ENCODE measurements at regions not wholly inside any gene's neighbourhood (a gene's known extent, or its start where the extent isn't known, plus 50 kb on each side); places are given as distances from the start of the nearest gene placed in this dataset.
A peak's percentile ranks its signal among the peaks of the same experiment; 100 is the strongest.

DNA sequence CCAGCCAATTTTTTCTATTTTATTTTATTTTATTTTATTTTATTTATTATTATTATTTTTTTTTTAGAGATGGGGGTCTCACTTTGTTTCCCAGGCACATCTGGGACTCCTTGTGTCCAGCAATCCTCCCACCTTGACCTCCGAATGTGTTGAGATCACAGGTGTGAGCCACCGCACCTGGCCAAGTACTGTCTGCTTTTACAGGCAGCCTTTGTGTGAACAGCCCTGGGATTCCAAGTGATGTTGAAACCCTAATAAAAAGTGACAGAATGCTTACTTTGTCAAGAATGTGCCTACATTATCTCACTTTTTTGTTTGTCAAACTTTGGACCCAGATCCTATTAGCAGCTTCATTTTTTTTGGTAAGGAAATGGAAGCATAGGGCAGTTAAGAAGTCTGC, 220.1 kb upstream of the EDNRB start:
- Mint-ChIP-seq H3K9me3 (ENCODE audit: unreplicated experiment) (peaks cover 4% of the 10 kb centered on the region), H3K4me3 (ENCODE audit: unreplicated experiment) (no peak overlapping the region), H3K27ac (ENCODE audit: unreplicated experiment) (peak overlapping the region; percentile 48), H3K4me1 (ENCODE audit: low read depth, unreplicated experiment) (peaks cover 18% of the 10 kb centered on the region), H3K27me3 (ENCODE audit: insufficient read depth, unreplicated experiment) (no peaks in the 10 kb centered on the region), H3K36me3 (ENCODE audit: insufficient read depth, unreplicated experiment) (no peaks in the 10 kb centered on the region)
- Histone ChIP-seq H3K9me3 (peaks cover 3% of the 10 kb centered on the region; the same call in 1 of the 2 replicates), H3K4me1 (peaks cover 23% of the 10 kb centered on the region), H3K4me3 (ENCODE audit: low read depth, low read length) (no peak overlapping the region), H3K27me3 (replicated peaks; ENCODE audit: control insufficient read depth, insufficient read depth, low read length) (no peaks in the 10 kb centered on the region), H3K36me3 (ENCODE audit: control insufficient read depth, insufficient read depth, low read length) (no peaks in the 10 kb centered on the region)
- ChIA-PET POLR2A (no interaction called here), CTCF (interaction anchor here (1.4 to 1.5 kb wide), 2 partner anchors 9 to 102 kb away, joined by 4 read pairs; no protein-coding TSS in a partner anchor)
- peak; percentile 78 to 83 for DNase-seq
- TF ChIP-seq, protein P1, sequence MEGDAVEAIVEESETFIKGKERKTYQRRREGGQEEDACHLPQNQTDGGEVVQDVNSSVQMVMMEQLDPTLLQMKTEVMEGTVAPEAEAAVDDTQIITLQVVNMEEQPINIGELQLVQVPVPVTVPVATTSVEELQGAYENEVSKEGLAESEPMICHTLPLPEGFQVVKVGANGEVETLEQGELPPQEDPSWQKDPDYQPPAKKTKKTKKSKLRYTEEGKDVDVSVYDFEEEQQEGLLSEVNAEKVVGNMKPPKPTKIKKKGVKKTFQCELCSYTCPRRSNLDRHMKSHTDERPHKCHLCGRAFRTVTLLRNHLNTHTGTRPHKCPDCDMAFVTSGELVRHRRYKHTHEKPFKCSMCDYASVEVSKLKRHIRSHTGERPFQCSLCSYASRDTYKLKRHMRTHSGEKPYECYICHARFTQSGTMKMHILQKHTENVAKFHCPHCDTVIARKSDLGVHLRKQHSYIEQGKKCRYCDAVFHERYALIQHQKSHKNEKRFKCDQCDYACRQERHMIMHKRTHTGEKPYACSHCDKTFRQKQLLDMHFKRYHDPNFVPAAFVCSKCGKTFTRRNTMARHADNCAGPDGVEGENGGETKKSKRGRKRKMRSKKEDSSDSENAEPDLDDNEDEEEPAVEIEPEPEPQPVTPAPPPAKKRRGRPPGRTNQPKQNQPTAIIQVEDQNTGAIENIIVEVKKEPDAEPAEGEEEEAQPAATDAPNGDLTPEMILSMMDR (IDR thresholded peaks at IDR 0.05; ENCODE audit: insufficient read depth in 1 of 2, low read depth in 1 of 2, low read length in 1 of 2, severe bottlenecking in 1 of 2, unreplicated experiment in 1 of 2), result no peak
- no TSS peak for BruUV-seq (replicated peaks)
- intact Hi-C loops (cut with micrococcal nuclease; ENCODE audit: unreplicated experiment), result loop anchor here (2.0 to 10.0 kb wide), 4 partner anchors 54 to 616 kb away; no protein-coding TSS in a partner anchor

DNA sequence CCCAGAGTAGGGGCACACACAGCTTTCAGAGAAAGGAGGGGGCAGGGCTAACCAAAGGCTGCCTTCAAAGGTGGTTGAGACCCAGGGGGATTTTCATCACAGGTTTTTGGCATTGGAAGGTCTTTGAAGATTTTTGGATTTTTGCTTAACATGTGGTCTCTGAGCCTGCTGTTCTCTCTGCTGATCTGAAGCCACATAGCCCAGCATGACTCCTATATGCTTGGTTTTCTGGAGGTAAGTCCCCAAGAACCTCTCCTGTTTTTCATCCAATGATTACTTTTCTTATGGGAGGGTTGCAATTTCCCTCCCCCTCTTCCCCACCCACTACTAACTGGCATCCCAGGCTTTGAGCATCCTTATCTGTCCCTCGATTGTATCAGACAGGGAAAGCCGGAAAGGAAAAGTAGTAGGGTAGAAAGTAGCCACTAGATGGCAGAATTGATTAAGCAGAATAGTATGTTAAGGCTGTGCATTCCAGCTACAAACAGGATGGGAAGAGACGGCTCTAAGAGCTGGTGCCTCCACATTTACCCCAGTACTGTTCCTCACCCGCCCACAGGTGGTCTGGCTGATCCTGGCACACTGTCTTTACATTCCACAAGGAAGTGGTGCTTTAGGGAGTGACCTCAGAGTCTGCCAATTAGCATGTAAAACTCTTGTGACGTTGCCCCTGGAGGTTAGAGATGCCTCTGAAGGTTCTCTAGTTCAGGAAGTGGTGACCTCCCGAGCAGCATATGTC, 218.9 kb upstream of the EDNRB start:
- Mint-ChIP-seq H3K27me3 (ENCODE audit: insufficient read depth, unreplicated experiment) (no peaks in the 10 kb centered on the region), H3K36me3 (ENCODE audit: insufficient read depth, unreplicated experiment) (no peaks in the 10 kb centered on the region), H3K4me3 (ENCODE audit: unreplicated experiment) (no peak overlapping the region), H3K9me3 (ENCODE audit: unreplicated experiment) (no peaks in the 10 kb centered on the region), H3K27ac (ENCODE audit: unreplicated experiment) (peak overlapping the region; percentile 40), H3K4me1 (ENCODE audit: low read depth, unreplicated experiment) (peaks cover 18% of the 10 kb centered on the region)
- TF ChIP-seq, protein P1 (IDR thresholded peaks at IDR 0.05; ENCODE audit: insufficient read depth in 1 of 2, low read depth in 1 of 2, low read length in 1 of 2, severe bottlenecking in 1 of 2, unreplicated experiment in 1 of 2), result peak; percentile 69 to 78
- peak; percentile 60 to 76 for DNase-seq
- intact Hi-C loops (cut with micrococcal nuclease; ENCODE audit: unreplicated experiment), result loop anchor here (1.0 to 10.0 kb wide), 11 partner anchors 55 to 919 kb away; partner anchors contain the start of gene POU4F1
- POLR2A ChIA-PET, result no interaction called here
- H3K9me3 ChIP-seq, result peaks cover 3% of the 10 kb centered on the region; the same call in 1 of the 2 replicates
- peaks cover 23% of the 10 kb centered on the region for H3K4me1 ChIP-seq
- no peaks in the 10 kb centered on the region for H3K27me3 ChIP-seq (replicated peaks; ENCODE audit: control insufficient read depth, insufficient read depth, low read length)
- H3K4me3 ChIP-seq (ENCODE audit: low read depth, low read length), result no peak overlapping the region
- H3K36me3 ChIP-seq (ENCODE audit: control insufficient read depth, insufficient read depth, low read length), result no peaks in the 10 kb centered on the region
- BruUV-seq (replicated peaks), result no TSS peak
- CTCF ChIA-PET, result interaction anchor here (0.6 to 1.5 kb wide), 11 partner anchors 10 to 841 kb away, joined by 3 to 17 read pairs (median 4); partner anchors contain the start of gene POU4F1

DNA sequence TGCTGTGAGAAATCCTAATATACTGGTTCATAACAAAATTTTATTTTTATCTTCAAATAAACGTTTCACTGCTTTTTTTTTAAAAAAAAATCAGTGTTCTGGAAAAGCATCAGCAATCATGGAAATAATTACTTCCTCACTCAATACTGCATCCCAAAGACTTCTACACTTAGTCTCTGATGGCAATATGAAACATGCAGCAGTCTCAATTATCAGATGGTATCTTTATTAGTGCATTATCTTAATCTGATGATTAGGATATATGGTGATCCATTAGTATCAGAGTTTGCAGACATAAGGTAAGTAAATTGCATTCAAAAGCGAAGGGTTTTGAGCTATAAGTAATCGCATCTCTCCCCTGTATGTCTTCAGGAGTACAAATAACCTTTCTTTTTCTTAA, 218.3 kb upstream of the EDNRB start:
- no TSS peak for BruUV-seq (replicated peaks)
- H3K9me3 ChIP-seq, result peaks cover 3% of the 10 kb centered on the region; the same call in 1 of the 2 replicates
- H3K4me3 Mint-ChIP-seq (ENCODE audit: unreplicated experiment), result no peak overlapping the region
- TF ChIP-seq, protein P1 (IDR thresholded peaks at IDR 0.05; ENCODE audit: insufficient read depth in 1 of 2, low read depth in 1 of 2, low read length in 1 of 2, severe bottlenecking in 1 of 2, unreplicated experiment in 1 of 2), result no peak
- H3K4me3 ChIP-seq (ENCODE audit: low read depth, low read length), result no peak overlapping the region
- H3K27ac Mint-ChIP-seq (ENCODE audit: unreplicated experiment), result no peak overlapping the region
- no peaks in the 10 kb centered on the region for H3K36me3 Mint-ChIP-seq (ENCODE audit: insufficient read depth, unreplicated experiment)
- no peaks in the 10 kb centered on the region for H3K27me3 Mint-ChIP-seq (ENCODE audit: insufficient read depth, unreplicated experiment)
- peaks cover 18% of the 10 kb centered on the region for H3K4me1 Mint-ChIP-seq (ENCODE audit: low read depth, unreplicated experiment)
- POLR2A ChIA-PET, result no interaction called here
- no peak for DNase-seq
- intact Hi-C loops (cut with micrococcal nuclease; ENCODE audit: unreplicated experiment), result loop anchor here (1.0 to 10.0 kb wide), 10 partner anchors 104 to 919 kb away; partner anchors contain the start of gene POU4F1
- CTCF ChIA-PET, result interaction anchor here (1.5 kb wide), 1 partner anchor 841 kb away, joined by 17 read pairs; no protein-coding TSS in a partner anchor
- H3K36me3 ChIP-seq (ENCODE audit: control insufficient read depth, insufficient read depth, low read length), result no peaks in the 10 kb centered on the region
- H3K4me1 ChIP-seq, result peaks cover 23% of the 10 kb centered on the region
- no peaks in the 10 kb centered on the region for H3K9me3 Mint-ChIP-seq (ENCODE audit: unreplicated experiment)
- no peaks in the 10 kb centered on the region for H3K27me3 ChIP-seq (replicated peaks; ENCODE audit: control insufficient read depth, insufficient read depth, low read length)
